ENCODE measurements at regions not wholly inside any gene's neighbourhood (a gene's known extent, or its start where the extent isn't known, plus 50 kb on each side); places are given as distances from the start of the nearest gene placed in this dataset.

GRCh38 chr10:30747633-30748032 lies 118.1 kb upstream of the LYZL2 start:
- Histone ChIP-seq H3K9ac (ENCODE audit: low read length) (no peak overlapping the region), H3K27me3 (replicated peaks; ENCODE audit: insufficient read depth, low read length) (no peaks in the 10 kb centered on the region), H4K20me1 (ENCODE audit: insufficient read depth, low read length) (no peaks in the 10 kb centered on the region), H3K4me2 (ENCODE audit: low read depth, low read length) (no peak overlapping the region), H3K79me2 (ENCODE audit: low read length) (no peaks in the 10 kb centered on the region), H3F3A (ENCODE audit: insufficient read depth, low read length) (peaks cover 12% of the 10 kb centered on the region), H3K36me3 (replicated peaks; ENCODE audit: insufficient read depth, low read length) (no peaks in the 10 kb centered on the region), H2AFZ (ENCODE audit: low read length) (no peak overlapping the region), H3K4me1 (ENCODE audit: low read length) (peaks cover 23% of the 10 kb centered on the region), H3K9me3 (replicated peaks; ENCODE audit: insufficient read depth, low read length) (no peaks in the 10 kb centered on the region), H3K9me2 (replicated peaks; ENCODE audit: insufficient read depth, low read length) (no peaks in the 10 kb centered on the region), H3K27ac (ENCODE audit: low read length) (no peak overlapping the region), H3K4me3 (ENCODE audit: low read length) (no peak overlapping the region)
- no peak for TF ChIP-seq EZH2 (optimal IDR thresholded peaks at IDR 0.05; ENCODE audit: low read depth, low read length)
- no peak for TF ChIP-seq CTCF (IDR thresholded peaks at IDR 0.05; ENCODE audit: low read length)
- TF ChIP-seq EZH2phosphoT487 (IDR thresholded peaks at IDR 0.05; ENCODE audit: low read length): no peak
- DNase-seq: no peak

GRCh38 chr10:30745953-30746352 lies 116.4 kb upstream of the LYZL2 start:
- no peak for TF ChIP-seq EZH2phosphoT487 (IDR thresholded peaks at IDR 0.05; ENCODE audit: low read length)
- no peak for TF ChIP-seq EZH2 (optimal IDR thresholded peaks at IDR 0.05; ENCODE audit: low read depth, low read length)
- TF ChIP-seq CTCF (IDR thresholded peaks at IDR 0.05; ENCODE audit: low read length): no peak
- Histone ChIP-seq H3K9ac (ENCODE audit: low read length) (no peak overlapping the region), H3K27ac (ENCODE audit: low read length) (no peak overlapping the region), H4K20me1 (ENCODE audit: insufficient read depth, low read length) (no peaks in the 10 kb centered on the region), H3K9me2 (replicated peaks; ENCODE audit: insufficient read depth, low read length) (no peaks in the 10 kb centered on the region), H3K79me2 (ENCODE audit: low read length) (no peaks in the 10 kb centered on the region), H3K9me3 (replicated peaks; ENCODE audit: insufficient read depth, low read length) (no peaks in the 10 kb centered on the region), H3K4me2 (ENCODE audit: low read depth, low read length) (no peak overlapping the region), H3K27me3 (replicated peaks; ENCODE audit: insufficient read depth, low read length) (no peaks in the 10 kb centered on the region), H2AFZ (ENCODE audit: low read length) (no peak overlapping the region), H3K4me1 (ENCODE audit: low read length) (peaks cover 14% of the 10 kb centered on the region), H3K4me3 (ENCODE audit: low read length) (no peak overlapping the region), H3K36me3 (replicated peaks; ENCODE audit: insufficient read depth, low read length) (no peaks in the 10 kb centered on the region), H3F3A (ENCODE audit: insufficient read depth, low read length) (peaks cover 3% of the 10 kb centered on the region)
- DNase-seq: no peak

- Histone ChIP-seq H3K27ac (ENCODE audit: low read length) (no peak overlapping the region), H3K4me1 (ENCODE audit: low read length) (no peaks in the 10 kb centered on the region), H3K79me2 (ENCODE audit: low read length) (no peaks in the 10 kb centered on the region), H3K4me2 (ENCODE audit: low read depth, low read length) (no peak overlapping the region), H3K9me3 (replicated peaks; ENCODE audit: insufficient read depth, low read length) (no peaks in the 10 kb centered on the region), H3F3A (ENCODE audit: insufficient read depth, low read length) (no peaks in the 10 kb centered on the region), H3K27me3 (replicated peaks; ENCODE audit: insufficient read depth, low read length) (no peaks in the 10 kb centered on the region), H2AFZ (ENCODE audit: low read length) (no peak overlapping the region), H4K20me1 (ENCODE audit: insufficient read depth, low read length) (no peaks in the 10 kb centered on the region), H3K9ac (ENCODE audit: low read length) (no peak overlapping the region), H3K36me3 (replicated peaks; ENCODE audit: insufficient read depth, low read length) (no peaks in the 10 kb centered on the region), H3K4me3 (ENCODE audit: low read length) (no peak overlapping the region), H3K9me2 (replicated peaks; ENCODE audit: insufficient read depth, low read length) (no peaks in the 10 kb centered on the region)
- no peak for DNase-seq
- TF ChIP-seq EZH2phosphoT487 (IDR thresholded peaks at IDR 0.05; ENCODE audit: low read length) (no peak), EZH2 (optimal IDR thresholded peaks at IDR 0.05; ENCODE audit: low read depth, low read length) (no peak), CTCF (IDR thresholded peaks at IDR 0.05; ENCODE audit: low read length) (no peak)
These were observed 114.6 kb upstream of the LYZL2 start for GRCh38 chr10:30744106-30744505.
